Stimulated activated CD8-positive, alpha-beta memory T cell treated with anti-CD3 and anti-CD28 coated beads, Interleukin-15, amount 100 ng/mL, for 48 hours (primary cell): ENCODE measurements at regions not wholly inside any gene's neighbourhood (a gene's known extent, or its start where the extent isn't known, plus 50 kb on each side); places are given as distances from the start of the nearest gene placed in this dataset.
"Not testable (repeated sequence)": the region's sequence is repeated elsewhere in the genome, so short reads cannot be mapped to it uniquely, and the experiment has no call there.

ENCODE experiments used
- DNase-seq, 2 donors: peaks; one replicate each; pipeline ENCODE4 v3.0.0-alpha.2; 2020; ENCODE audit warnings: low read depth in 2 of 2

- DNase-seq, result no peak
Observed at GRCh38 chr3:105274536-105274935, 92.2 kb upstream of the ALCAM start.

- DNase-seq, result no peak
Observed at GRCh38 chr3:105274958-105275357, 91.8 kb upstream of the ALCAM start.

DNA sequence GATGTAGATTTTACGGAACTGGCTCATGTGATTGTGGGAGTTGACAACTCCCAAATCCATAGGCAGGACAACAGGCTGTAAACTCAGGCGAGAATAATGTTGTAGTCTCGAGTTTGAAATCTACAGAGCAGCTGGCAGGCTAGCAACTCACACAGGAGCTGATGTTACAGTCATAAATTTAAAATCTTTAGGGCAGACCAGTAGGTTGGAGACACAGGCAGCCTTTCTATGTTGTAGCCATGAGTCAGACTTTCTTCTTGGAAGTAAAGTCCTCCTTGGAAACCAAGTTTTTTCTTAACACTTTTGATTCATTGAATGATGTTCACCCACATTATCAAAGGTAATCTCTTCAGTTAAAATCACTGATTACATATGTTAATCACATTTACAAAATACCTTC lies 89.1 kb upstream of the ALCAM start:
- no peak for DNase-seq

GRCh38 chr3:105278688-105279087 lies 88.0 kb upstream of the ALCAM start:
- no peak for DNase-seq

DNA sequence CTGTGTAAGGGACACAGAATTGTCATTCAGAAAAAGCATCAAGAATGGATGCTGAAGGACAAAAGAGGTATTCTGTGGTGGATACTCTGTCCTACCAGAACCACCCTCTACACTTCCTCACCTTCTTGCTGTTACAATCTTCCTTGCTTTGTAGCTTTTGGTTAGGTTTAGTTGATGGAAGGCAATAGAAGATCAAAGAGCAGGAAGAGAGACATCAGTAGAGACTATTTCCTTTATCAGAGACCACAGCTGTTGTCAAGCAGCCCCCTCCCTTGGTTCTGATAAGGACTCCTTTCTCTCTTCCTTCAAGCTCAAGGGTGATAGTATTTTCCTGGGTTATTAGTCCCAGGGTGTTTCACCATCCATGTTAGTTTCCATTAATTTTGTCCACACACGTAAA lies 84.7 kb upstream of the ALCAM start:
- DNase-seq, result no peak

DNA sequence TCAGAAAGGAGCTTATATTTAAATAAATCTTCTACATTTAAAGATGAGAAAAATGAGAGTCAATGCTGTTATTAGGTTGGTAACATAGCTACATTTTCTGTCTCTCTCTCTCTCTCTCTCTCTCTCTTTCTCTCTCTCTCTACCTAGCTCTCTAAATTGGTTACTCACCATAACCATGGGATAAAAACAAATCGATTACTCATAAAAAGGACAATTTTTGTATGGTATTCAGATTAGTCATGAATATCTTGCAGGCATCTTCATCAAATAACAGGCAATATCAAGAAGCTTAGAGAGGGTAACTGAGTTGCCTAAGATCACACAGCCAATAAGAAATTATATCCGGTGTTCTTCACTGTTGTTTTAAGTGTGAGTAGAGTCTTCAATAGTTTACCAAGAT lies 81.8 kb upstream of the ALCAM start:
- no peak for DNase-seq

DNA sequence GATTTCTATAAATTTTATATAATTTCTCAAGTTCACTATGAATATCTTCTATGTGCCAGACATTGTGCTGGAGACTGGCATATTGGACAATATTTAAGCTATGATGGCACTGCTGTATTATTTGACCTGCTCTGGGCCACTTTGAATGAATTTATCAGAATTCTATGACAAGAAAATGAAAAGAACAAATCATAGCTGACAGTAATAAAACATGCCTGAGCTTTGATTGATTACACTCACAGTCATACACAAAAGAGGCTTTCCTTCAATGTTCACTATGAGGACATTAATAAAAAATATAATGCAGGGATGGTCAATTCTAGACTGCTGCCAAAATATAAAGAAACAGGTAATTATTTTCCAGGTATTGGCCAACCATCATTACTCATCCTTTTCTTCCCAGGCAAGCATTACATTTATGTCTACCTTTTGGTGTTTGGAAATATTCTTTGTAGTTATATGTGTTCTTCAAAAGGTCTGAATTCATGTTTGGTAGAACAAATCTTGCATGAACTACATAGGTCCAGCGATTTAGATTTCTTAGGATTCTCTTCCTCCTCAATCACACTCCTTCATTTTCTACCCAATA lies 81.0 kb upstream of the ALCAM start:
- DNase-seq, result no peak

DNA sequence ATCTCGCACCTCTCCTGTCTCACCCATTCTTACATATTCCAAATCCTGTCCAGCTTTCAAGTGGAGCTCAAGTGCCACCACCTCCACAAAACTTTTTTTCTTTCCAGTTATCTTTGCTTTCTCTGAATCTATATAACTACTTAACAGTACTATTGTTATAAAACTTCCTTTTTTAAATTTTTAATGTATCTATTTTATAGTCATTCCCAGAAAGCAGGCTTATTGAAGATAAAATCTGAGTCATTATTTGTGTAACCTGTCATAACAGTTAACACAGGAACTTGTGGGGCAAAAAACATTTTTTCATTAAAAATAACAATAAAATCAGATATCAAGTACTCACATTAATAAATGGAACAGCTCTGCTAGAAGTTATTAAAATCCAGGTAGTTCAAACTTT lies 73.3 kb upstream of the ALCAM start:
- DNase-seq, result no peak

DNA sequence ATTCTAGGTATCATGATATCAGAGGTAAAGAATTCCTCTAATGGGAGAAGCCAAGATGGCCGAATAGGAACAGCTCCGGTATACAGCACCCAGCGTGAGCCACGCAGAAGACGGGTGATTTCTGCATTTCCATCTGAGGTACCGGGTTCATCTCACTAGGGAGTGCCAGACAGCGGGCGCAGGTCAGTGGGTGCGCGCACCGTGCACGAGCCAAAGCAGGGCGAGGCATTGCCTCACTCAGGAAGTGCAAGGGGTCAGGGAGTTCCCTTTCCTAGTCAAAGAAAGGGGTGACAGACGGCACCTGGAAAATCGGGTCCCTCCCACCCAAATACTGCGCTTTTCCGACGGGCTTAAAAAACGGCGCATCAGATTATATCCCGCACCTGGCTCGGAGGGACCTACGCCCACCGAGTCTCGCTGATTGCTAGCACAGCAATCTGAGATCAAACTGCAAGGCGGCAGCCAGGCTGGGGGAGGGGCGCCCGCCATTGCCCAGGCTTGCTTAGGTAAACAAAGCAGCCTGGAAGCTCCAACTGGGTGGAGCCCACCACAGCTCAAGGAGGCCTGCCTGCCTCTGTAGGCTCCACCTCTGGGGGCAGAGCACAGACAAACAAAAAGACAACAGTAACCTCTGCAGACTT lies 70.4 kb upstream of the ALCAM start:
- DNase-seq, result not testable (repeated sequence)

GRCh38 chr3:105304487-105304886 lies 62.2 kb upstream of the ALCAM start:
- no peak for DNase-seq

- DNase-seq, result no peak
Observed at GRCh38 chr3:105315144-105315543, 51.6 kb upstream of the ALCAM start.

GRCh38 chr3:105315815-105316214 lies 50.9 kb upstream of the ALCAM start:
- no peak for DNase-seq

DNA sequence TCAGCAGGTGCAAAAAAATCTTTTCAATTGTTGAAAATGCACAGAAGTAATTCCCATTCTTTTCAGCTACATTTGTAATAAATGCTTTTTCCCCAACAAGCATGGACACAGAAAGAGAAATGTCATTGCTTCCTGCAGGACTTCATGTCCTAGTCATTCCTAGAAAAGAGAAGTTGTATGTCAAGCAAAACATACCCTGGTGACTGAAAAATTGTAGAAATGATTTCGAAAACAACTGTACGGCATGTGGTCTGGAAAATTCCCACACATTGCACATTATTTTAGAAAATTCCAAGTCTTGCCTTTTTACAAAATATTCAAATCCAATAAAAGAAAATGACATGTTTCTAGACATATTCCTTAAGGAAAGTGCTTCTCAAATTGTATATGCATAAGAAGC lies 50.4 kb upstream of the ALCAM start:
- DNase-seq, result no peak
